ENCODE measurements at regions not wholly inside any gene's neighbourhood (a gene's known extent, or its start where the extent isn't known, plus 50 kb on each side); places are given as distances from the start of the nearest gene placed in this dataset.

GRCh38 chr3:166533740-166534139 lies 696.5 kb upstream of the BCHE start:
- H3K27me3 ChIP-seq (ENCODE audit: control insufficient read depth in 1 of 2, insufficient read depth in 2 of 2, low read length in 2 of 2): no peaks in the 10 kb centered on the region
- intact Hi-C loops (cut with DNase I, micrococcal nuclease): no loop called here
- H3K4me3 ChIP-seq (ENCODE audit: low read length): no peak overlapping the region
- no peak for DNase-seq
- H3K4me3 Mint-ChIP-seq: no peak overlapping the region
- H3K9me3 ChIP-seq (ENCODE audit: control insufficient read depth in 1 of 2, insufficient read depth in 1 of 2, low read length in 2 of 2): no peaks in the 10 kb centered on the region
- H3K36me3 ChIP-seq (ENCODE audit: insufficient read depth, low read length): no peaks in the 10 kb centered on the region
- H3K27ac ChIP-seq (ENCODE audit: low read depth in 1 of 2, low read length in 2 of 2): no peak overlapping the region
- TF ChIP-seq CTCF (IDR thresholded peaks at IDR 0.05): no peak
- no peaks in the 10 kb centered on the region for H3K27me3 Mint-ChIP-seq
- ChIA-PET POLR2A (no interaction called here), CTCF (no interaction called here)
- H3K9me3 Mint-ChIP-seq: peaks cover 24% of the 10 kb centered on the region
- H3K4me1 Mint-ChIP-seq (ENCODE audit: low read depth): no peaks in the 10 kb centered on the region
- no peak for ATAC-seq (ENCODE audit: poor library complexity)
- no peak overlapping the region for H3K27ac Mint-ChIP-seq
- no peaks in the 10 kb centered on the region for H3K36me3 Mint-ChIP-seq (ENCODE audit: low read depth)
- no peaks in the 10 kb centered on the region for H3K4me1 ChIP-seq (ENCODE audit: insufficient read depth, low read length)

DNA sequence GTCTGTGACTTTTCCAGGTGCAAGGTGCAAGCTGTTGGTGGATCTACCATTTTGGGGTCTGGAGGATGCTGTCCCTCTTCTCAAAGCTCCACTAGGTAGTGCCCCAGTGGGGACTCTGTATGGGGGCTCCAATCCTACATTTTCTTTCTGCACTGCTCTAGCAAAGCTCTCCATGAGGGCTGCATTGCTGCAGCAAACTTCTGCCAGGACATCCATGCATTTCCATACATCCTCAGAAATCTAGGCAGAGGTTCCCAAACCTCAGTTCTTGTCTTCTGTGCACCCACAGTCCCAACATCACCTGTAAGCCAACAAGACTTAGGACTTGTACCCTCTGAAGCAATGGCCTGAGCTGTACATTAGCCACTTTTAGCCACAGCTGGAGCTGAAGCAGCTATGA lies 694.5 kb upstream of the BCHE start:
- POLR2A ChIA-PET: no interaction called here
- CTCF ChIA-PET: no interaction called here

DNA sequence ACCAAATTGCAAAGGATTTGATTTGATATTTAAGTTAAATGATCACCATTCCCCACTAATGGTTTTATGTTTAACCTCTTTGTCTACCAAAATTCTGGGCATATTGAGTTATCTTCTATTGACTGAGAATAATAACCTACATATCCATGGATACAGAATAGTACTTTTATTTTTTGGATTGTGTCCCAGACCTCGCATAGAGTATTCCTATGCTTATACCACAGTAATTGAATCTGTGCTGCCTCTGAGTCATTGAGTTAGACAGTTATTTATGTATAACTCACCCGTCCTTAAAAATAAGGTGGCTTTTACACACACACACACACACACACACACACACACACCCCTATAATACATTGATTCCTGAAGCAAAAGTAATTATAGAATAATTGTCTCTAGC lies 690.1 kb upstream of the BCHE start:
- POLR2A ChIA-PET: no interaction called here
- no peaks in the 10 kb centered on the region for H3K27me3 ChIP-seq (ENCODE audit: control insufficient read depth in 1 of 2, insufficient read depth in 2 of 2, low read length in 2 of 2)
- H3K4me1 ChIP-seq (ENCODE audit: insufficient read depth, low read length): no peaks in the 10 kb centered on the region
- no peaks in the 10 kb centered on the region for H3K36me3 ChIP-seq (ENCODE audit: insufficient read depth, low read length)
- Mint-ChIP-seq H3K9me3 (peaks cover 6% of the 10 kb centered on the region), H3K4me3 (no peak overlapping the region), H3K4me1 (ENCODE audit: low read depth) (no peaks in the 10 kb centered on the region), H3K27ac (no peak overlapping the region), H3K36me3 (ENCODE audit: low read depth) (no peaks in the 10 kb centered on the region), H3K27me3 (no peaks in the 10 kb centered on the region)
- CTCF ChIA-PET: no interaction called here
- intact Hi-C loops (cut with DNase I, micrococcal nuclease): no loop called here
- H3K4me3 ChIP-seq (ENCODE audit: low read length): no peak overlapping the region
- DNase-seq (no peak), ATAC-seq (ENCODE audit: poor library complexity) (no peak)
- H3K27ac ChIP-seq (ENCODE audit: low read depth in 1 of 2, low read length in 2 of 2): no peak overlapping the region
- TF ChIP-seq CTCF (IDR thresholded peaks at IDR 0.05): no peak
- H3K9me3 ChIP-seq (ENCODE audit: control insufficient read depth in 1 of 2, insufficient read depth in 1 of 2, low read length in 2 of 2): no peaks in the 10 kb centered on the region

More for the DNA sequence above, 694.5 kb upstream of the BCHE start:
- DNase-seq (no peak), ATAC-seq (ENCODE audit: poor library complexity) (no peak)
- Mint-ChIP-seq H3K4me1 (ENCODE audit: low read depth) (no peaks in the 10 kb centered on the region), H3K9me3 (peaks cover 15% of the 10 kb centered on the region), H3K27ac (no peak overlapping the region), H3K36me3 (ENCODE audit: low read depth) (no peaks in the 10 kb centered on the region), H3K27me3 (no peaks in the 10 kb centered on the region), H3K4me3 (no peak overlapping the region)
- H3K27me3 ChIP-seq (ENCODE audit: control insufficient read depth in 1 of 2, insufficient read depth in 2 of 2, low read length in 2 of 2): no peaks in the 10 kb centered on the region
- H3K4me3 ChIP-seq (ENCODE audit: low read length): no peak overlapping the region
- H3K36me3 ChIP-seq (ENCODE audit: insufficient read depth, low read length): no peaks in the 10 kb centered on the region
- intact Hi-C loops (cut with DNase I, micrococcal nuclease): no loop called here
- H3K4me1 ChIP-seq (ENCODE audit: insufficient read depth, low read length): no peaks in the 10 kb centered on the region
- H3K27ac ChIP-seq (ENCODE audit: low read depth in 1 of 2, low read length in 2 of 2): no peak overlapping the region
- H3K9me3 ChIP-seq (ENCODE audit: control insufficient read depth in 1 of 2, insufficient read depth in 1 of 2, low read length in 2 of 2): no peaks in the 10 kb centered on the region
- no peak for TF ChIP-seq CTCF (IDR thresholded peaks at IDR 0.05)

Data from CD4-positive, alpha-beta T cell (primary cell).